Tibial nerve (tissue), 4 donors: ENCODE measurements at regions not wholly inside any gene's neighbourhood (a gene's known extent, or its start where the extent isn't known, plus 50 kb on each side); places are given as distances from the start of the nearest gene placed in this dataset.

ENCODE experiments used
- DNase-seq, 2 donors: peaks; one replicate each; pipeline ENCODE4 v3.0.0-alpha.2; 2019; ENCODE audit warnings: low spot score in 2 of 2
- H3K27ac ChIP-seq, 4 donors: fragments of 200-600 bp; sonication (generic) in 3 of 4; one replicate each; pipeline ENCODE4 v1.5.1; 2017 to 2019; ENCODE audit warnings: mild to moderate bottlenecking in 1 of 4
- H3K27me3 ChIP-seq, 2 donors: fragments of 200-600 bp; sonication (generic) in 1 of 2; one replicate each; pipeline versions ENCODE4 v1.5.1 to v1.6.0; 2017 to 2019
- H3K36me3 ChIP-seq, 3 donors: fragments of 200-600 bp; sonication (generic); one replicate each; pipeline ENCODE4 v1.5.1; 2018 to 2019
- H3K4me1 ChIP-seq, 4 donors: fragments of 200-600 bp; sonication (generic) in 3 of 4; one replicate each; pipeline ENCODE4 v1.5.1; 2017 to 2019
- H3K4me3 ChIP-seq, 4 donors: fragments of 200-600 bp; sonication (generic) in 3 of 4; one replicate each; pipeline ENCODE4 v1.5.1; 2017 to 2019; ENCODE audit warnings: mild to moderate bottlenecking in 1 of 4, moderate library complexity in 1 of 4
- H3K9me3 ChIP-seq, 4 donors: fragments of 200-600 bp; sonication (generic) in 3 of 4; one replicate each; pipeline ENCODE4 v1.5.1; 2017 to 2019
- CTCF ChIP-seq, 5 experiments: fragments of 200-600 bp in 3 of 5; fragments of 450-650 bp in 2 of 5; sonication (generic) in 3 of 5; IDR thresholded peaks; one replicate each; pipeline ENCODE4 v1.5.1; 2016 to 2019; ENCODE audit warnings: antibody characterized with exemption in 5 of 5, mild to moderate bottlenecking in 3 of 5, moderate library complexity in 2 of 5
- EP300 ChIP-seq, 2 donors: sonication (generic); formaldehyde crosslinking; IDR thresholded peaks; one replicate each; pipeline ENCODE4 v1.6.1; 2017; ENCODE audit warnings: antibody characterized with exemption in 2 of 2, mild to moderate bottlenecking in 1 of 2
- POLR2A ChIP-seq, 2 donors: fragments of 450-650 bp; IDR thresholded peaks; one replicate each; pipeline ENCODE4 v1.6.1; 2017; ENCODE audit warnings: antibody characterized with exemption in 2 of 2, mild to moderate bottlenecking in 2 of 2, moderate library complexity in 2 of 2
- WGBS, 2 donors: methylation state at CpG; one replicate each; pipeline ENCODE4 v1.1.5; 2018; 5-methylcytosine and 5-hydroxymethylcytosine counted together

GRCh38 chr16:9357829-9358228 lies 266.4 kb downstream of the HAPSTR1 start:
- Histone ChIP-seq H3K4me3 (no peak overlapping the region), H3K36me3 (no peaks in the 10 kb centered on the region), H3K4me1 (no peaks in the 10 kb centered on the region), H3K27me3 (no peaks in the 10 kb centered on the region), H3K27ac (no peak overlapping the region), H3K9me3 (peaks cover 0 to 17% (median 0%) of the 10 kb centered on the region in 4 donors)
- no peak for DNase-seq
- 80 to 83% methylated on average over 2 of the region's 2 CpGs for whole genome bisulfite sequencing, 2 donors
- TF ChIP-seq POLR2A (IDR thresholded peaks at IDR 0.05) (no peak), EP300 (IDR thresholded peaks at IDR 0.05) (no peak), CTCF (IDR thresholded peaks at IDR 0.05) (no peak)

GRCh38 chr16:9360075-9360474 lies 268.6 kb downstream of the HAPSTR1 start:
- Histone ChIP-seq H3K36me3 (no peaks in the 10 kb centered on the region), H3K4me3 (no peak overlapping the region), H3K4me1 (no peaks in the 10 kb centered on the region), H3K9me3 (peaks cover 0 to 17% (median 0%) of the 10 kb centered on the region in 4 donors), H3K27me3 (no peaks in the 10 kb centered on the region), H3K27ac (no peak overlapping the region)
- TF ChIP-seq POLR2A (IDR thresholded peaks at IDR 0.05) (no peak), EP300 (IDR thresholded peaks at IDR 0.05) (no peak), CTCF (IDR thresholded peaks at IDR 0.05) (no peak)
- 88 to 91% methylated on average over 7 of the region's 7 CpGs for WGBS, 2 donors
- DNase-seq, result no peak

GRCh38 chr16:9362050-9362449 lies 270.6 kb downstream of the HAPSTR1 start:
- DNase-seq, result no peak
- WGBS, 2 donors, result 88 to 91% methylated on average over 8 of the region's 8 CpGs
- H3K27ac ChIP-seq, result no peak overlapping the region
- H3K4me1 ChIP-seq, result no peaks in the 10 kb centered on the region
- H3K27me3 ChIP-seq, result no peaks in the 10 kb centered on the region
- H3K9me3 ChIP-seq, result peaks cover 0 to 25% (median 0%) of the 10 kb centered on the region in 4 donors
- H3K36me3 ChIP-seq, result no peaks in the 10 kb centered on the region
- no peak overlapping the region for H3K4me3 ChIP-seq
- no peak for TF ChIP-seq POLR2A (IDR thresholded peaks at IDR 0.05)
- TF ChIP-seq CTCF (IDR thresholded peaks at IDR 0.05), result no peak
- no peak for TF ChIP-seq EP300 (IDR thresholded peaks at IDR 0.05)

- H3K36me3 ChIP-seq, result no peaks in the 10 kb centered on the region
- no peaks in the 10 kb centered on the region for H3K4me1 ChIP-seq
- peaks cover 0 to 22% (median 0%) of the 10 kb centered on the region in 4 donors for H3K9me3 ChIP-seq
- H3K4me3 ChIP-seq, result no peak overlapping the region
- H3K27me3 ChIP-seq, result no peaks in the 10 kb centered on the region
- TF ChIP-seq POLR2A (IDR thresholded peaks at IDR 0.05) (no peak), CTCF (IDR thresholded peaks at IDR 0.05) (no peak), EP300 (IDR thresholded peaks at IDR 0.05) (no peak)
- H3K27ac ChIP-seq, result no peak overlapping the region
- no peak for DNase-seq
- 83 to 97% methylated on average over 3 of the region's 3 CpGs for WGBS, 2 donors
These were observed 271.2 kb downstream of the HAPSTR1 start for GRCh38 chr16:9362604-9363003.

- 86 to 98% methylated on average over 10 of the region's 10 CpGs for WGBS, 2 donors
- Histone ChIP-seq H3K4me1 (no peaks in the 10 kb centered on the region), H3K27ac (no peak overlapping the region), H3K9me3 (peaks cover 0 to 13% (median 0%) of the 10 kb centered on the region in 4 donors), H3K4me3 (no peak overlapping the region), H3K36me3 (no peaks in the 10 kb centered on the region), H3K27me3 (no peaks in the 10 kb centered on the region)
- no peak for TF ChIP-seq CTCF (IDR thresholded peaks at IDR 0.05)
- TF ChIP-seq EP300 (IDR thresholded peaks at IDR 0.05), result no peak
- no peak for TF ChIP-seq POLR2A (IDR thresholded peaks at IDR 0.05)
- no peak for DNase-seq
These were observed 272.1 kb downstream of the HAPSTR1 start for GRCh38 chr16:9363520-9363919.
